GM23338 (cell line): ENCODE measurements at regions not wholly inside any gene's neighbourhood (a gene's known extent, or its start where the extent isn't known, plus 50 kb on each side); places are given as distances from the start of the nearest gene placed in this dataset.

Experiments
- ATAC-seq: fragments of 200-7000 bp; cut with Tn5 transposase; 3 replicates; pipeline ENCODE4 v1.9.1; 2020
- DNase-seq: peaks from one replicate; pipeline ENCODE4 v3.0.0-alpha.2; 2015; ENCODE audit warnings: low spot score
- H2AFZ ChIP-seq: fragments of 200-600 bp; sonication (generic); 2 replicates; pipeline ENCODE4 v1.8.0; 2016; ENCODE audit warnings: antibody characterized with exemption, mild to moderate bottlenecking, moderate library complexity
- H3F3A ChIP-seq: fragments of 200-600 bp; sonication (generic); replicated peaks from 2 replicates; pipeline ENCODE4 v1.8.0; 2017; ENCODE audit warnings: antibody characterized with exemption, mixed run types, low read depth
- H3K27ac ChIP-seq: fragments of 200-600 bp; sonication (generic); 2 replicates; pipeline ENCODE4 v1.6.1; 2016; ENCODE audit warnings: low read depth
- H3K27me3 ChIP-seq: fragments of 200-600 bp; sonication (generic); 2 replicates; pipeline ENCODE4 v1.8.0; 2016; ENCODE audit warnings: mild to moderate bottlenecking, mixed run types, moderate library complexity; ENCODE audit not compliant: insufficient read depth
- H3K36me3 ChIP-seq: fragments of 200-600 bp; sonication (generic); 2 replicates; pipeline ENCODE4 v1.8.0; 2016; ENCODE audit warnings: mild to moderate bottlenecking; ENCODE audit not compliant: insufficient read depth
- H3K4me1 ChIP-seq: fragments of 200-600 bp; sonication (generic); 2 replicates; pipeline ENCODE4 v1.8.0; 2016; ENCODE audit warnings: mild to moderate bottlenecking, moderate library complexity; ENCODE audit not compliant: insufficient read depth
- H3K4me2 ChIP-seq: fragments of 200-600 bp; sonication (generic); 2 replicates; pipeline ENCODE4 v1.7.1; 2017; ENCODE audit warnings: mixed run types
- H3K4me3 ChIP-seq: fragments of 200-600 bp; sonication (generic); 2 replicates; pipeline ENCODE4 v1.6.1; 2016; ENCODE audit warnings: mixed run types
- H3K79me2 ChIP-seq: fragments of 200-600 bp; sonication (generic); replicated peaks from 2 replicates; pipeline ENCODE4 v1.8.0; 2017; ENCODE audit warnings: mild to moderate bottlenecking; ENCODE audit not compliant: insufficient read depth
- H3K9me2 ChIP-seq: fragments of 200-600 bp; sonication (generic); 2 replicates; pipeline ENCODE4 v1.8.0; 2017; ENCODE audit not compliant: insufficient read depth
- H4K20me1 ChIP-seq: fragments of 200-600 bp; sonication (generic); replicated peaks from 2 replicates; pipeline ENCODE4 v1.8.0; 2017; ENCODE audit warnings: mild to moderate bottlenecking; ENCODE audit not compliant: insufficient read depth
- H3K27ac Mint-ChIP-seq: 2 replicates; pipeline ENCODE4 v1.8.0; 2020; ENCODE audit warnings: inconsistent platforms, mild to moderate bottlenecking, moderate library complexity, mixed read lengths
- H3K27me3 Mint-ChIP-seq: 3 replicates; pipeline ENCODE4 v1.8.0; 2022; ENCODE audit warnings: low read depth, mild to moderate bottlenecking, moderate library complexity, mixed read lengths, inconsistent platforms; ENCODE audit not compliant: insufficient read depth, poor library complexity
- H3K36me3 Mint-ChIP-seq: 3 replicates; pipeline ENCODE4 v1.8.0; 2021; ENCODE audit warnings: low read depth, mild to moderate bottlenecking, inconsistent platforms, moderate library complexity, mixed read lengths
- H3K4me1 Mint-ChIP-seq: 3 replicates; pipeline ENCODE4 v1.8.0; 2020; ENCODE audit warnings: mild to moderate bottlenecking, inconsistent platforms, mixed read lengths
- H3K4me3 Mint-ChIP-seq: 3 replicates; pipeline ENCODE4 v1.8.0; 2021; ENCODE audit warnings: moderate library complexity, mild to moderate bottlenecking, inconsistent platforms, mixed read lengths
- H3K9me3 Mint-ChIP-seq: 3 replicates; pipeline ENCODE4 v1.8.0; 2020; ENCODE audit warnings: moderate library complexity, mild to moderate bottlenecking, inconsistent platforms, mixed read lengths
- CREB1 ChIP-seq: fragments of 250-450 bp; sonication (Bioruptor Pico); IDR thresholded peaks from 2 replicates; pipeline ENCODE4 v1.5.0; 2020; ENCODE audit warnings: low read depth, mild to moderate bottlenecking, moderate library complexity
- EZH2 ChIP-seq: fragments of 200-600 bp; sonication (generic); IDR thresholded peaks from one replicate; pipeline ENCODE4 v1.8.0; 2017; ENCODE audit warnings: antibody characterized with exemption, mild to moderate bottlenecking, low read depth; ENCODE audit not compliant: unreplicated experiment
- EZH2phosphoT487 ChIP-seq: fragments of 200-600 bp; sonication (generic); IDR thresholded peaks from one replicate; pipeline ENCODE4 v1.8.1; 2018; ENCODE audit warnings: antibody characterized with exemption; ENCODE audit not compliant: unreplicated experiment
- JUNB ChIP-seq: IDR thresholded peaks from one replicate; pipeline ENCODE4 v1.6.1; 2016; ENCODE audit warnings: antibody characterized with exemption; ENCODE audit not compliant: unreplicated experiment
- NANOG ChIP-seq: IDR thresholded peaks from 2 replicates; pipeline ENCODE4 v1.6.1; 2016; ENCODE audit warnings: antibody characterized with exemption, borderline replicate concordance
- POLR2AphosphoS5 ChIP-seq: IDR thresholded peaks from 2 replicates; pipeline ENCODE4 v1.6.1; 2016; ENCODE audit warnings: antibody characterized with exemption, low read depth
- STAT1 ChIP-seq: IDR thresholded peaks from one replicate; pipeline ENCODE4 v1.6.1; 2016; ENCODE audit warnings: antibody characterized with exemption; ENCODE audit not compliant: unreplicated experiment
- ZNF114 ChIP-seq: fragments of 250-450 bp; sonication (Bioruptor Pico); IDR thresholded peaks from 2 replicates; pipeline ENCODE4 v1.5.0; 2020; ENCODE audit warnings: mild to moderate bottlenecking, moderate library complexity
- ZNF331 ChIP-seq: fragments of 250-450 bp; sonication (Bioruptor Pico); IDR thresholded peaks from 2 replicates; pipeline ENCODE4 v1.5.0; 2020; ENCODE audit warnings: low read depth, mild to moderate bottlenecking, moderate library complexity
- TF ChIP-seq, protein P1 (sequence below), 2 experiments: fragments of 200-600 bp in 1 of 2; sonication (generic) in 1 of 2; conservative IDR thresholded peaks; 2 replicates each; pipeline versions ENCODE4 v1.5.1 to v1.6.1; 2016 to 2017; ENCODE audit warnings: antibody characterized with exemption in 2 of 2, low read depth in 2 of 2, mild to moderate bottlenecking in 2 of 2, moderate library complexity in 1 of 2
- TF ChIP-seq, protein P2 (sequence below): IDR thresholded peaks from one replicate; pipeline ENCODE4 v1.6.1; 2018; ENCODE audit warnings: antibody characterized with exemption; ENCODE audit not compliant: unreplicated experiment
- TF ChIP-seq, protein P3 (sequence below): fragments of 250-450 bp; sonication (Bioruptor Pico); IDR thresholded peaks from 2 replicates; pipeline ENCODE4 v1.5.0; 2020; ENCODE audit warnings: mild to moderate bottlenecking, moderate library complexity
- TF ChIP-seq, protein P4 (sequence below): IDR thresholded peaks from 2 replicates; pipeline ENCODE4 v1.6.1; 2016; ENCODE audit warnings: antibody characterized with exemption

DNA sequence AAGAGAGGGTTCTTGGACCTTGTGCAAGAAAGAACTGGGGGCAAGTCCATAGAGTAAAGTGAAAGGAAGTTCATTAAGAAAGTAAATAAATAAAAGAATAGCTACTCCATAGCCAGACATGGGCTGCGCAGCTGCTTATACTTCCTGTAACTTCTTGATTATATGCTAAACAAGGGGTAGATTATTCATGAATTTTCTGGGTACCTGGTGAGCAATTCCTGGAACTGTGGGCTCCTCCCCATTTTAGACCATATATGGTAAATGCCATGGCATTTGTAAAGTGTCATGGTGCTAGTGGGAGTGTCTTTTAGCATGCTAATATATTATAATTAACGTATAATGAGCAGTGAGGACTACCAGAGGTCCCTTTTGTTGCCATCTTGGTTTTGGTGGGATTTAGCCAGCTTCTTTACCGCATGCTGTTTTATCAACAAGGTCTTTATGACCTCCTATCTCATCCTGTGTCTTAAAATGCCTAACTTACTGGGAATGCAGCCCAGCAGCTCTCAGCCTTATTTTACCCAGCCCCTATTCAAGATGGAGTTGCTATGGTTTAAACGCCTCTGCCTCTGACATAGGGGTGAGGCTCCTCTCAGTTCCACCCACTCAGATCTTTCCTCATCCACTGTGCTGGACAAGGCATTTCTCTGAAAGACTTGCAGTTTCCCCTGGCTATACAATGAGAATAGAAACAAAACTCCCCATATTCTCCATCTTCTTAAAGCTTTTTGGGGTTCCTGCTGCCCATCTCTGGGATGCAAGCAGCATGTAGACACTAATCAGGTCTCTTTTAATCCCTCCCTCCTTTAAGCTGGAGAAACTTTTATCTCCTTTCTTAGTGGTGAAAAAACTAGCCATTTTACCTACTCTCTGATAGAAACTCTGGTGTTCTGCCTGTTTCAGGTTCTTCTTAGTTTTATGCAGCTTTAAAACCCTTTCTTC lies 91.2 kb downstream of the ARRDC3 start:
- no peaks in the 10 kb centered on the region for H4K20me1 ChIP-seq
- H3K4me3 ChIP-seq: no peak overlapping the region
- no peaks in the 10 kb centered on the region for H3K9me3 Mint-ChIP-seq
- no peak for DNase-seq
- TF ChIP-seq POLR2AphosphoS5: no peak
- TF ChIP-seq, protein P1, sequence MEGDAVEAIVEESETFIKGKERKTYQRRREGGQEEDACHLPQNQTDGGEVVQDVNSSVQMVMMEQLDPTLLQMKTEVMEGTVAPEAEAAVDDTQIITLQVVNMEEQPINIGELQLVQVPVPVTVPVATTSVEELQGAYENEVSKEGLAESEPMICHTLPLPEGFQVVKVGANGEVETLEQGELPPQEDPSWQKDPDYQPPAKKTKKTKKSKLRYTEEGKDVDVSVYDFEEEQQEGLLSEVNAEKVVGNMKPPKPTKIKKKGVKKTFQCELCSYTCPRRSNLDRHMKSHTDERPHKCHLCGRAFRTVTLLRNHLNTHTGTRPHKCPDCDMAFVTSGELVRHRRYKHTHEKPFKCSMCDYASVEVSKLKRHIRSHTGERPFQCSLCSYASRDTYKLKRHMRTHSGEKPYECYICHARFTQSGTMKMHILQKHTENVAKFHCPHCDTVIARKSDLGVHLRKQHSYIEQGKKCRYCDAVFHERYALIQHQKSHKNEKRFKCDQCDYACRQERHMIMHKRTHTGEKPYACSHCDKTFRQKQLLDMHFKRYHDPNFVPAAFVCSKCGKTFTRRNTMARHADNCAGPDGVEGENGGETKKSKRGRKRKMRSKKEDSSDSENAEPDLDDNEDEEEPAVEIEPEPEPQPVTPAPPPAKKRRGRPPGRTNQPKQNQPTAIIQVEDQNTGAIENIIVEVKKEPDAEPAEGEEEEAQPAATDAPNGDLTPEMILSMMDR (conservative IDR thresholded peaks at IDR 0.05; ENCODE audit: low read depth in 2 of 2): no peak
- TF ChIP-seq, protein P2, sequence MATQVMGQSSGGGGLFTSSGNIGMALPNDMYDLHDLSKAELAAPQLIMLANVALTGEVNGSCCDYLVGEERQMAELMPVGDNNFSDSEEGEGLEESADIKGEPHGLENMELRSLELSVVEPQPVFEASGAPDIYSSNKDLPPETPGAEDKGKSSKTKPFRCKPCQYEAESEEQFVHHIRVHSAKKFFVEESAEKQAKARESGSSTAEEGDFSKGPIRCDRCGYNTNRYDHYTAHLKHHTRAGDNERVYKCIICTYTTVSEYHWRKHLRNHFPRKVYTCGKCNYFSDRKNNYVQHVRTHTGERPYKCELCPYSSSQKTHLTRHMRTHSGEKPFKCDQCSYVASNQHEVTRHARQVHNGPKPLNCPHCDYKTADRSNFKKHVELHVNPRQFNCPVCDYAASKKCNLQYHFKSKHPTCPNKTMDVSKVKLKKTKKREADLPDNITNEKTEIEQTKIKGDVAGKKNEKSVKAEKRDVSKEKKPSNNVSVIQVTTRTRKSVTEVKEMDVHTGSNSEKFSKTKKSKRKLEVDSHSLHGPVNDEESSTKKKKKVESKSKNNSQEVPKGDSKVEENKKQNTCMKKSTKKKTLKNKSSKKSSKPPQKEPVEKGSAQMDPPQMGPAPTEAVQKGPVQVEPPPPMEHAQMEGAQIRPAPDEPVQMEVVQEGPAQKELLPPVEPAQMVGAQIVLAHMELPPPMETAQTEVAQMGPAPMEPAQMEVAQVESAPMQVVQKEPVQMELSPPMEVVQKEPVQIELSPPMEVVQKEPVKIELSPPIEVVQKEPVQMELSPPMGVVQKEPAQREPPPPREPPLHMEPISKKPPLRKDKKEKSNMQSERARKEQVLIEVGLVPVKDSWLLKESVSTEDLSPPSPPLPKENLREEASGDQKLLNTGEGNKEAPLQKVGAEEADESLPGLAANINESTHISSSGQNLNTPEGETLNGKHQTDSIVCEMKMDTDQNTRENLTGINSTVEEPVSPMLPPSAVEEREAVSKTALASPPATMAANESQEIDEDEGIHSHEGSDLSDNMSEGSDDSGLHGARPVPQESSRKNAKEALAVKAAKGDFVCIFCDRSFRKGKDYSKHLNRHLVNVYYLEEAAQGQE: no peak
- TF ChIP-seq EZH2phosphoT487: no peak
- TF ChIP-seq EZH2: no peak
- TF ChIP-seq ZNF114 (CRISPR knock-in tag): no peak
- no peak for TF ChIP-seq NANOG
- TF ChIP-seq ZNF331 (CRISPR knock-in tag): no peak
- TF ChIP-seq STAT1: no peak
- TF ChIP-seq, protein P3, sequence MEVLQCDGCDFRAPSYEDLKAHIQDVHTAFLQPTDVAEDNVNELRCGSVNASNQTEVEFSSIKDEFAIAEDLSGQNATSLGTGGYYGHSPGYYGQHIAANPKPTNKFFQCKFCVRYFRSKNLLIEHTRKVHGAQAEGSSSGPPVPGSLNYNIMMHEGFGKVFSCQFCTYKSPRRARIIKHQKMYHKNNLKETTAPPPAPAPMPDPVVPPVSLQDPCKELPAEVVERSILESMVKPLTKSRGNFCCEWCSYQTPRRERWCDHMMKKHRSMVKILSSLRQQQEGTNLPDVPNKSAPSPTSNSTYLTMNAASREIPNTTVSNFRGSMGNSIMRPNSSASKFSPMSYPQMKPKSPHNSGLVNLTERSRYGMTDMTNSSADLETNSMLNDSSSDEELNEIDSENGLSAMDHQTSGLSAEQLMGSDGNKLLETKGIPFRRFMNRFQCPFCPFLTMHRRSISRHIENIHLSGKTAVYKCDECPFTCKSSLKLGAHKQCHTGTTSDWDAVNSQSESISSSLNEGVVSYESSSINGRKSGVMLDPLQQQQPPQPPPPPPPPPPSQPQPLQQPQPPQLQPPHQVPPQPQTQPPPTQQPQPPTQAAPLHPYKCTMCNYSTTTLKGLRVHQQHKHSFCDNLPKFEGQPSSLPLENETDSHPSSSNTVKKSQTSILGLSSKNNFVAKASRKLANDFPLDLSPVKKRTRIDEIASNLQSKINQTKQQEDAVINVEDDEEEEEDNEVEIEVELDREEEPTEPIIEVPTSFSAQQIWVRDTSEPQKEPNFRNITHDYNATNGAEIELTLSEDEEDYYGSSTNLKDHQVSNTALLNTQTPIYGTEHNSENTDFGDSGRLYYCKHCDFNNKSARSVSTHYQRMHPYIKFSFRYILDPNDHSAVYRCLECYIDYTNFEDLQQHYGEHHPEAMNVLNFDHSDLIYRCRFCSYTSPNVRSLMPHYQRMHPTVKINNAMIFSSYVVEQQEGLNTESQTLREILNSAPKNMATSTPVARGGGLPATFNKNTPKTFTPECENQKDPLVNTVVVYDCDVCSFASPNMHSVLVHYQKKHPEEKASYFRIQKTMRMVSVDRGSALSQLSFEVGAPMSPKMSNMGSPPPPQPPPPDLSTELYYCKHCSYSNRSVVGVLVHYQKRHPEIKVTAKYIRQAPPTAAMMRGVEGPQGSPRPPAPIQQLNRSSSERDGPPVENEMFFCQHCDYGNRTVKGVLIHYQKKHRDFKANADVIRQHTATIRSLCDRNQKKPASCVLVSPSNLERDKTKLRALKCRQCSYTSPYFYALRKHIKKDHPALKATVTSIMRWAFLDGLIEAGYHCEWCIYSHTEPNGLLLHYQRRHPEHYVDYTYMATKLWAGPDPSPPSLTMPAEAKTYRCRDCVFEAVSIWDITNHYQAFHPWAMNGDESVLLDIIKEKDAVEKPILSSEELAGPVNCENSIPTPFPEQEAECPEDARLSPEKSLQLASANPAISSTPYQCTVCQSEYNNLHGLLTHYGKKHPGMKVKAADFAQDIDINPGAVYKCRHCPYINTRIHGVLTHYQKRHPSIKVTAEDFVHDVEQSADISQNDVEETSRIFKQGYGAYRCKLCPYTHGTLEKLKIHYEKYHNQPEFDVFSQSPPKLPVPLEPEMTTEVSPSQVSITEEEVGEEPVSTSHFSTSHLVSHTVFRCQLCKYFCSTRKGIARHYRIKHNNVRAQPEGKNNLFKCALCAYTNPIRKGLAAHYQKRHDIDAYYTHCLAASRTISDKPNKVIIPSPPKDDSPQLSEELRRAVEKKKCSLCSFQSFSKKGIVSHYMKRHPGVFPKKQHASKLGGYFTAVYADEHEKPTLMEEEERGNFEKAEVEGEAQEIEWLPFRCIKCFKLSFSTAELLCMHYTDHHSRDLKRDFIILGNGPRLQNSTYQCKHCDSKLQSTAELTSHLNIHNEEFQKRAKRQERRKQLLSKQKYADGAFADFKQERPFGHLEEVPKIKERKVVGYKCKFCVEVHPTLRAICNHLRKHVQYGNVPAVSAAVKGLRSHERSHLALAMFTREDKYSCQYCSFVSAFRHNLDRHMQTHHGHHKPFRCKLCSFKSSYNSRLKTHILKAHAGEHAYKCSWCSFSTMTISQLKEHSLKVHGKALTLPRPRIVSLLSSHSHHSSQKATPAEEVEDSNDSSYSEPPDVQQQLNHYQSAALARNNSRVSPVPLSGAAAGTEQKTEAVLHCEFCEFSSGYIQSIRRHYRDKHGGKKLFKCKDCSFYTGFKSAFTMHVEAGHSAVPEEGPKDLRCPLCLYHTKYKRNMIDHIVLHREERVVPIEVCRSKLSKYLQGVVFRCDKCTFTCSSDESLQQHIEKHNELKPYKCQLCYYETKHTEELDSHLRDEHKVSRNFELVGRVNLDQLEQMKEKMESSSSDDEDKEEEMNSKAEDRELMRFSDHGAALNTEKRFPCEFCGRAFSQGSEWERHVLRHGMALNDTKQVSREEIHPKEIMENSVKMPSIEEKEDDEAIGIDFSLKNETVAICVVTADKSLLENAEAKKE (CRISPR knock-in tag): no peak
- TF ChIP-seq, protein P4, sequence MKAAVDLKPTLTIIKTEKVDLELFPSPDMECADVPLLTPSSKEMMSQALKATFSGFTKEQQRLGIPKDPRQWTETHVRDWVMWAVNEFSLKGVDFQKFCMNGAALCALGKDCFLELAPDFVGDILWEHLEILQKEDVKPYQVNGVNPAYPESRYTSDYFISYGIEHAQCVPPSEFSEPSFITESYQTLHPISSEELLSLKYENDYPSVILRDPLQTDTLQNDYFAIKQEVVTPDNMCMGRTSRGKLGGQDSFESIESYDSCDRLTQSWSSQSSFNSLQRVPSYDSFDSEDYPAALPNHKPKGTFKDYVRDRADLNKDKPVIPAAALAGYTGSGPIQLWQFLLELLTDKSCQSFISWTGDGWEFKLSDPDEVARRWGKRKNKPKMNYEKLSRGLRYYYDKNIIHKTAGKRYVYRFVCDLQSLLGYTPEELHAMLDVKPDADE: no peak
- no peak for TF ChIP-seq CREB1 (CRISPR knock-in tag)
- no peak for TF ChIP-seq JUNB
- no peak overlapping the region for H3K27ac ChIP-seq
- peaks cover 2% of the 10 kb centered on the region for H3K27me3 Mint-ChIP-seq
- H3K4me1 ChIP-seq: peaks cover 4% of the 10 kb centered on the region
- H3K36me3 ChIP-seq: no peaks in the 10 kb centered on the region
- no peak overlapping the region for H3K27ac Mint-ChIP-seq
- H3K79me2 ChIP-seq: no peaks in the 10 kb centered on the region
- H3K9me2 ChIP-seq: no peaks in the 10 kb centered on the region
- H3K36me3 Mint-ChIP-seq: no peaks in the 10 kb centered on the region
- ATAC-seq: no peak
- no peak overlapping the region for H3K4me3 Mint-ChIP-seq
- peak overlapping the region; percentile 72; the same call in 1 of the 2 replicates for H2AFZ ChIP-seq
- no peaks in the 10 kb centered on the region for H3K27me3 ChIP-seq
- no peak overlapping the region for H3K4me2 ChIP-seq
- H3F3A ChIP-seq: no peaks in the 10 kb centered on the region
- H3K4me1 Mint-ChIP-seq: peaks cover 12% of the 10 kb centered on the region
